GM12878 (cell line): ENCODE measurements at regions not wholly inside any gene's neighbourhood (a gene's known extent, or its start where the extent isn't known, plus 50 kb on each side); places are given as distances from the start of the nearest gene placed in this dataset.

Experiments
- ATAC-seq: fragments of 200-7000 bp; cut with Tn5 transposase; 3 replicates; pipeline ENCODE4 v1.9.1; 2020; ENCODE audit warnings: mild to moderate bottlenecking, moderate library complexity
- BruUV-seq: library from RNA; stranded (reverse); fragments of 400-500 nt; replicated peaks from 2 replicates; lab custom pipeline; 2021; lab: Mats Ljungman, UMichigan
- CTCF ChIA-PET: fragments of 300-600 bp; sonication (Branson Sonifier 250); formaldehyde crosslinking; extraction: SDS; loops from one replicate; lab custom pipeline; 2021; ENCODE audit warnings: inconsistent platforms; lab: Yijun Ruan, JAX
- POLR2A ChIA-PET: fragments of 350-600 bp; formaldehyde crosslinking; extraction: SDS; loops from one replicate; lab custom pipeline; 2021; ENCODE audit warnings: inconsistent platforms; lab: Charles Lee
- RAD21 ChIA-PET: fragments of 300-600 bp; sonication (Branson Sonifier 250); formaldehyde crosslinking; loops from one replicate; lab custom pipeline; 2023; ENCODE audit warnings: antibody characterized with exemption; ENCODE audit not compliant: unreplicated experiment; lab: Charles Lee
- SMC1A ChIA-PET: fragments of 300-600 bp; sonication (Branson Sonifier 250); formaldehyde crosslinking; loops from one replicate; lab custom pipeline; 2023; ENCODE audit not compliant: unreplicated experiment, uncharacterized antibody; lab: Charles Lee
- DNase-seq: peaks from one replicate; pipeline ENCODE4 v3.0.0-alpha.2; 2011; ENCODE audit warnings: low read depth, low spot score
- FAIRE-seq: peaks from 3 replicates; lab custom pipeline; 2011; peaks lifted over from hg19 to GRCh38; lab: Jason Lieb, UNC
- H2AFZ ChIP-seq: 2 replicates; pipeline ENCODE4 v1.6.0; 2011; ENCODE audit warnings: low read depth, low read length, control low read depth; ENCODE audit not compliant: control insufficient read depth
- H3K27ac ChIP-seq: 2 replicates; pipeline ENCODE4 v1.5.1; 2011; ENCODE audit warnings: control low read depth; ENCODE audit not compliant: control insufficient read depth, insufficient read depth
- H3K27me3 ChIP-seq, 2 experiments: replicated peaks in 1 of 2; 2 replicates each; pipeline versions ENCODE4 v1.6.0 to v1.6.1; 2011; ENCODE audit warnings: low read length in 1 of 2; ENCODE audit not compliant: control insufficient read depth in 2 of 2, insufficient read depth in 2 of 2
- H3K36me3 ChIP-seq, 2 experiments: 2 replicates each; pipeline ENCODE4 v1.5.1; 2011; ENCODE audit warnings: low read length in 1 of 2; ENCODE audit not compliant: control insufficient read depth in 2 of 2, insufficient read depth in 2 of 2
- H3K4me1 ChIP-seq: 2 replicates; pipeline ENCODE4 v1.6.1; 2011; ENCODE audit warnings: mild to moderate bottlenecking, low read length, moderate library complexity, mixed read lengths; ENCODE audit not compliant: control insufficient read depth, insufficient read depth
- H3K4me2 ChIP-seq: 2 replicates; pipeline ENCODE4 v1.6.0; 2011; ENCODE audit warnings: control low read depth; ENCODE audit not compliant: control insufficient read depth, insufficient read depth
- H3K4me3 ChIP-seq: fragments of 200-600 bp; sonication (generic); 2 replicates; pipeline ENCODE4 v1.5.1; 2016
- H3K79me2 ChIP-seq: 2 replicates; pipeline ENCODE4 v1.6.0; 2011; ENCODE audit warnings: low read length; ENCODE audit not compliant: control insufficient read depth, insufficient read depth
- H3K9ac ChIP-seq: 2 replicates; pipeline ENCODE4 v1.8.0; 2011; ENCODE audit warnings: low read length, control low read depth, mixed read lengths; ENCODE audit not compliant: control insufficient read depth, insufficient read depth
- H3K9me3 ChIP-seq: replicated peaks from 3 replicates; pipeline ENCODE4 v1.5.1; 2011; ENCODE audit warnings: mild to moderate bottlenecking, low read length; ENCODE audit not compliant: control insufficient read depth, insufficient read depth
- H4K20me1 ChIP-seq: 2 replicates; pipeline ENCODE4 v1.6.0; 2011; ENCODE audit not compliant: control insufficient read depth, insufficient read depth
- E2F4 ChIP-seq: IDR thresholded peaks from 2 replicates; pipeline ENCODE4 v1.6.1; 2012; ENCODE audit warnings: low read depth, low read length, improper control_type of control experiment
- FOS ChIP-seq: IDR thresholded peaks from 3 replicates; pipeline ENCODE4 v1.6.1; 2011; ENCODE audit warnings: borderline replicate concordance; ENCODE audit not compliant: insufficient read length; ENCODE audit errors: extremely low read depth
- HDAC2 ChIP-seq: fragments of 200-600 bp; sonication (generic); IDR thresholded peaks from 2 replicates; pipeline ENCODE4 v1.6.1; 2017
- MEF2A ChIP-seq: IDR thresholded peaks from 2 replicates; pipeline ENCODE4 v1.6.1; 2011; ENCODE audit warnings: low read depth, mild to moderate bottlenecking, low read length, moderate library complexity; ENCODE audit not compliant: insufficient read depth
- MLLT1 ChIP-seq: fragments of 450-650 bp; IDR thresholded peaks from 2 replicates; pipeline ENCODE4 v1.6.1; 2016; ENCODE audit warnings: mild to moderate bottlenecking
- PAX8 ChIP-seq: fragments of 450-650 bp; IDR thresholded peaks from 2 replicates; pipeline ENCODE4 v1.6.1; 2017; ENCODE audit warnings: mild to moderate bottlenecking, moderate library complexity
- POLR2A ChIP-seq: IDR thresholded peaks from 2 replicates; pipeline ENCODE4 v1.6.1; 2011; ENCODE audit warnings: low read depth, mild to moderate bottlenecking, low read length
- SIN3A ChIP-seq: IDR thresholded peaks from 2 replicates; pipeline ENCODE4 v1.6.1; 2012; ENCODE audit warnings: low read depth, low read length, improper control_type of control experiment
- TARDBP ChIP-seq: IDR thresholded peaks from 2 replicates; pipeline ENCODE4 v1.6.1; 2016; ENCODE audit warnings: borderline replicate concordance
- WGBS: methylation state at CpG from one replicate; pipeline ENCODE4 v1.1.6; 2016; ENCODE audit warnings: low lambda C conversion rate; ENCODE audit not compliant: insufficient replicate concordance, insufficient coverage; ENCODE audit errors: missing lambda C conversion rate; 5-methylcytosine and 5-hydroxymethylcytosine counted together
- in situ Hi-C: fragments of 300-500 bp; cut with MboI; formaldehyde crosslinking; loops from 9 replicates; pipeline ENCODE4 v1.14.3; 2018; ENCODE audit warnings: mixed read lengths
- intact Hi-C: fragments of 100-400 bp; cut with micrococcal nuclease; formaldehyde crosslinking; loops from one replicate; pipeline ENCODE4 v1.14.2; 2022; ENCODE audit not compliant: unreplicated experiment
- TF ChIP-seq, protein P1 (sequence below), 3 experiments: IDR thresholded peaks in 2 of 3; conservative IDR thresholded peaks in 1 of 3; 2 replicates each; pipeline ENCODE4 v1.5.1; 2011; ENCODE audit warnings: low read depth in 3 of 3, low read length in 3 of 3, mild to moderate bottlenecking in 3 of 3, control low read depth in 2 of 3, moderate library complexity in 2 of 3, inconsistent platforms in 1 of 3, mixed read lengths in 1 of 3; ENCODE audit not compliant: control insufficient read depth in 2 of 3, insufficient read depth in 1 of 3; ENCODE audit errors: extremely low read depth in 1 of 3

DNA sequence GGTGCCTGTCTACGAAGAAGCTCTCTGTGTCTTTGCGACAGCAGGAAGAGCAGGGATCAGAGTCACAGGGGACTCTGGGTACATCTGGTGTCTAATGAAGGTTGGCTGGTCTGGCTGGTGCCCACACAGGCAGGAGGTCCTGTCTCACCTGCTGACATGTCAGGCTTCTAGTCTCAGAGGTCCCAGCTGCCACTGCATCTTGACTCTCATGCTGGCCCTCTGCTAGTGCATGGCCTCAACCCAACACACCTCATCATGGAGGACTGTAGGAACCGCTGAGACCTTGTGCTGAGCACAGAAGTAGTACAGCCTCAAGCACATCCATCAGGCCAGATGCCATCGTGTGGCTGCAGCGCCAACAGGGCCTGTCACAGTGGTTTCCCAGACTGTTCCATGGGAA lies 206.1 kb upstream of the NR2F2 start:
- RAD21 ChIA-PET = interaction anchor here (1.2 kb wide), 1 partner anchor 66 kb away, joined by 4 read pairs; no protein-coding TSS in a partner anchor
- no peak overlapping the region for H3K4me3 ChIP-seq
- peak overlapping the region; percentile 35; the same call in 1 of the 2 replicates for H3K27ac ChIP-seq
- CTCF ChIA-PET = interaction anchor here (1.0 to 1.5 kb wide), 3 partner anchors 12 to 75 kb away, joined by 3 to 4 read pairs (median 3); no protein-coding TSS in a partner anchor
- no TSS peak for BruUV-seq
- in situ Hi-C loops = no loop called here
- WGBS = 69% methylated on average over 5 of the region's 5 CpGs
- TF ChIP-seq FOS = no peak
- DNase-seq = no peak
- FAIRE-seq = no peak
- H3K9me3 ChIP-seq = no peaks in the 10 kb centered on the region; the same call in 2 of the 3 replicates
- no peaks in the 10 kb centered on the region for H4K20me1 ChIP-seq
- H2AFZ ChIP-seq = peak overlapping the region; percentile 42
- no peak overlapping the region for H3K4me2 ChIP-seq
- H3K27me3 ChIP-seq = no peaks in the 10 kb centered on the region
- H3K9ac ChIP-seq = no peak overlapping the region
- H3K36me3 ChIP-seq = no peaks in the 10 kb centered on the region
- SMC1A ChIA-PET = interaction anchor here (0.6 to 2.2 kb wide), 9 partner anchors 9 to 220 kb away, joined by 3 to 5 read pairs (median 4); no protein-coding TSS in a partner anchor
- H3K79me2 ChIP-seq = no peaks in the 10 kb centered on the region
- intact Hi-C loops = no loop called here
- POLR2A ChIA-PET = no interaction called here
- H3K4me1 ChIP-seq = peaks cover 6% of the 10 kb centered on the region
- peak; percentile 24; the same call in 2 of the 3 replicates for ATAC-seq

- Histone ChIP-seq H3K79me2 (no peaks in the 10 kb centered on the region), H3K9ac (no peak overlapping the region), H3K9me3 (no peaks in the 10 kb centered on the region; the same call in 2 of the 3 replicates), H3K36me3 (no peaks in the 10 kb centered on the region), H3K4me2 (no peak overlapping the region), H2AFZ (no peak overlapping the region), H3K4me3 (no peak overlapping the region), H3K4me1 (peaks cover 12% of the 10 kb centered on the region), H4K20me1 (no peaks in the 10 kb centered on the region), H3K27ac (no peak overlapping the region), H3K27me3 (no peaks in the 10 kb centered on the region)
- POLR2A ChIA-PET = no interaction called here
- in situ Hi-C loops = no loop called here
- CTCF ChIA-PET = interaction anchor here (0.6 to 1.5 kb wide), 3 partner anchors 17 to 1278 kb away, joined by 3 read pairs; no protein-coding TSS in a partner anchor
- RAD21 ChIA-PET = no interaction called here
- SMC1A ChIA-PET = interaction anchor here (0.7 to 1.9 kb wide), 2 partner anchors 8 to 65 kb away, joined by 4 to 5 read pairs; no protein-coding TSS in a partner anchor
- FAIRE-seq (no peak), ATAC-seq (no peak), DNase-seq (no peak)
- WGBS = 40% methylated on average over 5 of the region's 5 CpGs
- intact Hi-C loops = loop anchor here (5.0 kb wide), 1 partner anchor 106 kb away; no protein-coding TSS in a partner anchor
- no TSS peak for BruUV-seq
- TF ChIP-seq TARDBP (no peak), SIN3A (no peak), POLR2A (no peak), MEF2A (no peak), PAX8 (no peak), MLLT1 (no peak), E2F4 (no peak), HDAC2 (no peak)
- TF ChIP-seq, protein P1, sequence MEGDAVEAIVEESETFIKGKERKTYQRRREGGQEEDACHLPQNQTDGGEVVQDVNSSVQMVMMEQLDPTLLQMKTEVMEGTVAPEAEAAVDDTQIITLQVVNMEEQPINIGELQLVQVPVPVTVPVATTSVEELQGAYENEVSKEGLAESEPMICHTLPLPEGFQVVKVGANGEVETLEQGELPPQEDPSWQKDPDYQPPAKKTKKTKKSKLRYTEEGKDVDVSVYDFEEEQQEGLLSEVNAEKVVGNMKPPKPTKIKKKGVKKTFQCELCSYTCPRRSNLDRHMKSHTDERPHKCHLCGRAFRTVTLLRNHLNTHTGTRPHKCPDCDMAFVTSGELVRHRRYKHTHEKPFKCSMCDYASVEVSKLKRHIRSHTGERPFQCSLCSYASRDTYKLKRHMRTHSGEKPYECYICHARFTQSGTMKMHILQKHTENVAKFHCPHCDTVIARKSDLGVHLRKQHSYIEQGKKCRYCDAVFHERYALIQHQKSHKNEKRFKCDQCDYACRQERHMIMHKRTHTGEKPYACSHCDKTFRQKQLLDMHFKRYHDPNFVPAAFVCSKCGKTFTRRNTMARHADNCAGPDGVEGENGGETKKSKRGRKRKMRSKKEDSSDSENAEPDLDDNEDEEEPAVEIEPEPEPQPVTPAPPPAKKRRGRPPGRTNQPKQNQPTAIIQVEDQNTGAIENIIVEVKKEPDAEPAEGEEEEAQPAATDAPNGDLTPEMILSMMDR (IDR thresholded peaks at IDR 0.05 in 2 of 3, conservative IDR thresholded peaks at IDR 0.05 in 1 of 3; ENCODE audit: control insufficient read depth in 2 of 3, extremely low read depth in 1 of 3, insufficient read depth in 1 of 3, low read depth in 3 of 3, low read length in 3 of 3) = no peak
These were observed 204.6 kb upstream of the NR2F2 start for GRCh38 chr15:96125721-96126415.
